Pancreas (tissue), 10 donors: ENCODE measurements at regions not wholly inside any gene's neighbourhood (a gene's known extent, or its start where the extent isn't known, plus 50 kb on each side); places are given as distances from the start of the nearest gene placed in this dataset.

Experiments used
- ATAC-seq, 4 donors: fragments of 200-7000 bp; cut with Tn5 transposase; one replicate each; pipeline versions ENCODE4 v1.8.0 to v1.9.1; 2020; ENCODE audit warnings: mild to moderate bottlenecking in 4 of 4, moderate library complexity in 4 of 4
- DNase-seq, 6 donors: peaks; one replicate each; pipeline ENCODE4 v3.0.0-alpha.2; 2020
- FAIRE-seq: peaks from 2 replicates; lab custom pipeline; 2012; peaks lifted over from hg19 to GRCh38; lab: Jason Lieb, UNC
- H3K27ac ChIP-seq, 4 donors: fragments of 200-600 bp; sonication (generic); 1 replicate in 3 of 4; 2 replicates in 1 of 4; pipeline versions ENCODE4 v1.5.0 to v1.8.0; 2020
- H3K27me3 ChIP-seq, 4 donors: fragments of 200-600 bp; one replicate each; pipeline ENCODE4 v1.8.0; 2021
- H3K36me3 ChIP-seq, 3 donors: fragments of 200-600 bp; sonication (generic) in 1 of 3; one replicate each; pipeline versions ENCODE4 v1.5.0 to v1.8.0; 2020 to 2021
- H3K4me1 ChIP-seq, 3 donors: fragments of 200-600 bp; one replicate each; pipeline ENCODE4 v1.8.0; 2021
- H3K4me3 ChIP-seq, 4 donors: fragments of 200-600 bp; sonication (generic) in 2 of 4; one replicate each; pipeline versions ENCODE4 v1.5.0 to v1.8.0; 2020 to 2021
- H3K9me3 ChIP-seq, 4 donors: fragments of 200-600 bp; one replicate each; pipeline ENCODE4 v1.8.0; 2021
- WGBS, 2 donors: extraction: QIAGEN DNeasy Blood & Tissue Kit; methylation state at CpG; one replicate each; pipeline ENCODE4 v1.1.7; 2013; 5-methylcytosine and 5-hydroxymethylcytosine counted together
- intact Hi-C, 3 donors: fragments of 100-400 bp; cut with DNase I; formaldehyde crosslinking; loops; one replicate each; pipeline versions ENCODE4 v1.11.1 to v1.14.2; 2022
- TF ChIP-seq, protein P1 (sequence below), 4 donors: fragments of 200-600 bp; sonication (generic) in 3 of 4; IDR thresholded peaks; one replicate each; pipeline versions ENCODE4 v1.5.0 to v1.8.0; 2021; ENCODE audit warnings: antibody characterized with exemption in 4 of 4
- donor health status: healthy with polysubstance abuse.
- donor health status: DM: no; HTN: no; CAD: no; lungs with moderate emphysema.
- donor health status: DM: no; HTN: no; CAD: no.
- donor health status: control.
- donor health status: control.
- donor health status: Bipolar disorder and iron deficiency.
- donor health status: DM: yes; HTN: yes; CAD: no.
- donor health status: DM: no; HTN: no; CAD: no.
- donor health status: DM: no; HTN: no; CAD: no.
- donor health status: DM: yes; HTN: yes; CAD: no.

DNA sequence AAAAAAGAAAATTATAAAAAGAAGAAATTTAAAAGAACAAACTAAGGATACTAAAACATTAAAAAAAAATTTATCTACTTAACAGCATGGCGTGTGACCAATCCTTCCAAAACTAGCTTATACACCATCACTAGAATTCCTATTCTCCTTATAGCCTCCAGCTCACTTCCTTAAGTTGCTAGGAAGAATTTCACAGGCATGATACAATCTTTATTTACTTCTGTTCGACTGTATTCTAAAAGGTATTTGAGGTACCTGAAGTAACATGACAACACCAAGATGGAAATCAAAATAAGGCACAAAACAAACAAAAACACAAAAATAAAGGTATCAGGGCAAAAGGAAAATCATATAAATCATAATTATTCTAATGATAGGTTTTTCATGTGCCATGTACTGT, 360.7 kb downstream of the FIGN start:
- H3K9me3 ChIP-seq = no peaks in the 10 kb centered on the region
- FAIRE-seq (no peak), DNase-seq (no peak), ATAC-seq (no peak)
- H3K27ac ChIP-seq = no peak overlapping the region
- H3K4me3 ChIP-seq = no peak overlapping the region
- H3K36me3 ChIP-seq = no peaks in the 10 kb centered on the region
- 60 to 71% methylated on average over 2 of the region's 2 CpGs for WGBS, 2 donors
- H3K27me3 ChIP-seq = no peaks in the 10 kb centered on the region
- intact Hi-C loops = no loop called here
- H3K4me1 ChIP-seq = no peaks in the 10 kb centered on the region
- TF ChIP-seq, protein P1, sequence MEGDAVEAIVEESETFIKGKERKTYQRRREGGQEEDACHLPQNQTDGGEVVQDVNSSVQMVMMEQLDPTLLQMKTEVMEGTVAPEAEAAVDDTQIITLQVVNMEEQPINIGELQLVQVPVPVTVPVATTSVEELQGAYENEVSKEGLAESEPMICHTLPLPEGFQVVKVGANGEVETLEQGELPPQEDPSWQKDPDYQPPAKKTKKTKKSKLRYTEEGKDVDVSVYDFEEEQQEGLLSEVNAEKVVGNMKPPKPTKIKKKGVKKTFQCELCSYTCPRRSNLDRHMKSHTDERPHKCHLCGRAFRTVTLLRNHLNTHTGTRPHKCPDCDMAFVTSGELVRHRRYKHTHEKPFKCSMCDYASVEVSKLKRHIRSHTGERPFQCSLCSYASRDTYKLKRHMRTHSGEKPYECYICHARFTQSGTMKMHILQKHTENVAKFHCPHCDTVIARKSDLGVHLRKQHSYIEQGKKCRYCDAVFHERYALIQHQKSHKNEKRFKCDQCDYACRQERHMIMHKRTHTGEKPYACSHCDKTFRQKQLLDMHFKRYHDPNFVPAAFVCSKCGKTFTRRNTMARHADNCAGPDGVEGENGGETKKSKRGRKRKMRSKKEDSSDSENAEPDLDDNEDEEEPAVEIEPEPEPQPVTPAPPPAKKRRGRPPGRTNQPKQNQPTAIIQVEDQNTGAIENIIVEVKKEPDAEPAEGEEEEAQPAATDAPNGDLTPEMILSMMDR (IDR thresholded peaks at IDR 0.05) = no peak

DNA sequence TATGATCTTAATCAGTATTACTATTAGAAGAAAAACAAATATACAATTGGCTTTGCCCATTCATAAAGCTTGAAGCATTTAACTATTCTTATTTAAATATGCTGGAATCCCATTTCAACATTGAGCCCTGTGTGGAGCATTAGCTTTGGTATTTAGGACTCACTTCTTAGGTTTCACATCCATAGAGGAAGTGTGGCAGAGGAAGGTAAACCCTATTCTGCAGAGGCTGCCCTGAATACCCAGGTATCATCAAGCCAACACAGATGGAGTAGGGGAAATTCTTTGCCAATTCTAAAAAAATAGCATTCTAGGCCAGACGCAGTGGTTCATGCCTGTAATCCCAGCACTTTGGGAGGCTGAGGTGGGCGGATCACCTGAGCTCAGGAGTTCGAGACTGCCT, 361.5 kb downstream of the FIGN start:
- Histone ChIP-seq H3K27ac (no peak overlapping the region), H3K9me3 (no peaks in the 10 kb centered on the region), H3K36me3 (no peaks in the 10 kb centered on the region), H3K4me3 (no peak overlapping the region), H3K27me3 (no peaks in the 10 kb centered on the region), H3K4me1 (no peaks in the 10 kb centered on the region)
- no peak for FAIRE-seq
- 92 to 95% methylated on average over 3 of the region's 3 CpGs for WGBS, 2 donors
- intact Hi-C loops = no loop called here
- no peak for DNase-seq
- TF ChIP-seq, protein P1 (IDR thresholded peaks at IDR 0.05) = no peak
- no peak for ATAC-seq

DNA sequence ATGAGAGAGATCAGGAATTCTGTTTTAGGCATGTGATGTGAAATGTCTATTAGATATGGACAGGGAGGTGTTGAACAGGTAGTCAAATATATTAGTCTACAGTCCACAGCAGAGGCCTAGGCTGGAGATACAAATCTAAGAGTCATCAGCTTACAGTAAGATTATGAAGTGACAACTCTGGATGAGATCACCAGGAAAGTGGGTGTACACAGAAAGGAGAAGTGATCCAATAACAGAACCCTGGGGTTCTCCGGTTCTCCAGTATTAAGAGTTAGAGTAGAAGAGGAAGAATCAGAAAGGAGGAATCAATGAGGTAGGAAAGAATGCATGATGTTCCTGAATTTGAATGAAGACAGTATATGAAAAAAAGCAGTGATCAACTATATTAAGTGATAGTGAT, 362.3 kb downstream of the FIGN start:
- Histone ChIP-seq H3K27me3 (no peaks in the 10 kb centered on the region), H3K4me3 (no peak overlapping the region), H3K9me3 (no peaks in the 10 kb centered on the region), H3K4me1 (no peaks in the 10 kb centered on the region), H3K27ac (no peak overlapping the region), H3K36me3 (no peaks in the 10 kb centered on the region)
- no peak for FAIRE-seq
- no peak for ATAC-seq
- no peak for DNase-seq
- intact Hi-C loops = no loop called here
- TF ChIP-seq, protein P1 (IDR thresholded peaks at IDR 0.05) = no peak
- WGBS, 2 donors = 94% methylated on average over 1 of the region's 1 CpG

DNA sequence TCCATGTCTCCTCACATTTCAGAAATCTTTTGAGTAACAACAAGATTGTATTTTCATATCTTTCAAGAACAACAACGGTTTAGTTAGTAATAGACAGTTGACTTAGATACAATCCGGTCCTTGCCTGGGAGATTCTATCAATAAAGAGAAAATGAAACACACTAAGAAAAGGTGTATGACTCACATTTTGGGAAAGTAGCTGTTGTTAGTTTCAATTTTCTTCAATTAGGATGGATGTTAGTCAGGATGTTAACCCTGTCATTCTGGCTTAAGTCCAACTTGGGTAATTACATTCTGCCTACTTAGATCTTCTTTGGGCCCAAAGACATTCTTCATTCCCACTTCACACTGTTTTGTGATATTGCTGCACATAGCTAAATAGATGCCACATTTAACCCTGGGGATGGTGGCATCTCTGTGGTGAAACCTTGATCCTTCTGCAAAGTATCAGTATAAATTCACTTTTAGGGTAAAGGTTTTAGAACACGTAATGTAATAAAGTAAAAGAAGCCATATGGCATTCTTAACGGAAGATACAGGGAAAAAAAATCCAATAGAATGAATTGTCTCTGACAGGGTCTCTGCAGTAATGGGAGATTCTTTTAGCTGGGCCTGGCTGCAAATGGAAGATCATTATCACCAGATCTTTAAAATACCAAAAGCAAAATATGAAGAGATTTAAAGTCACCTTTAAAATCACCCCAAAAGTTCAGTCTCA, 365.5 kb downstream of the FIGN start:
- TF ChIP-seq, protein P1 (IDR thresholded peaks at IDR 0.05) = no peak
- ATAC-seq (no peak), DNase-seq (no peak), FAIRE-seq (no peak)
- Histone ChIP-seq H3K27me3 (no peaks in the 10 kb centered on the region), H3K4me3 (no peak overlapping the region), H3K4me1 (no peaks in the 10 kb centered on the region), H3K36me3 (no peaks in the 10 kb centered on the region), H3K27ac (no peak overlapping the region), H3K9me3 (no peaks in the 10 kb centered on the region)
- intact Hi-C loops = no loop called here
- WGBS, 2 donors = 86 to 89% methylated on average over 4 of the region's 4 CpGs

DNA sequence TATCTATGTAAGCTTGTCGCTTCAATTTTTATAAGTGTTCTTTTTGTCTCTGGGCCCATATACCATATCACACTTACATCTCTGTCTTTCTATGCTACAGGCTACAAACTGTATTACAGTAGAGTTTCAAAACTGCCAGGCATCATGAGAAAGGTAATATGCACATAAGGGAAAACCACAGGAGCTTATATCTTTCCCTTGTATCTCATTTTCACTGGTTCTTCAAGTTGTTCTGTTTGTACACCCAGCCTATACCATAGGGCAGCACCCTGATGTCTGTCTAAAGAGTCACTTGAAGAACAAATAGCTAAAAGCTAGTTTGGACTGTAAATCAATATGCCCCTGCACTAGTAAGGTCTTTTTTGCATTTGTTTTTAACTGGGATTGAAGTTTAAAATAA, 366.7 kb downstream of the FIGN start:
- no peaks in the 10 kb centered on the region for H3K36me3 ChIP-seq
- ATAC-seq = no peak
- WGBS, 2 donors = 32% methylated on average over 1 of the region's 1 CpG
- H3K4me1 ChIP-seq = no peaks in the 10 kb centered on the region
- DNase-seq = no peak
- no peaks in the 10 kb centered on the region for H3K9me3 ChIP-seq
- TF ChIP-seq, protein P1 (IDR thresholded peaks at IDR 0.05) = no peak
- intact Hi-C loops = no loop called here
- no peak overlapping the region for H3K27ac ChIP-seq
- no peak overlapping the region for H3K4me3 ChIP-seq
- H3K27me3 ChIP-seq = no peaks in the 10 kb centered on the region
- FAIRE-seq = no peak
